GM21717 (cell line): ENCODE measurements at regions not wholly inside any gene's neighbourhood (a gene's known extent, or its start where the extent isn't known, plus 50 kb on each side); places are given as distances from the start of the nearest gene placed in this dataset.

Source experiments
- ATAC-seq: cut with Tn5 transposase; IDR thresholded peaks from one replicate; pipeline ENCODE4 v1.9.1; 2021; ENCODE audit warnings: mild to moderate bottlenecking, moderate library complexity; ENCODE audit not compliant: unreplicated experiment

DNA sequence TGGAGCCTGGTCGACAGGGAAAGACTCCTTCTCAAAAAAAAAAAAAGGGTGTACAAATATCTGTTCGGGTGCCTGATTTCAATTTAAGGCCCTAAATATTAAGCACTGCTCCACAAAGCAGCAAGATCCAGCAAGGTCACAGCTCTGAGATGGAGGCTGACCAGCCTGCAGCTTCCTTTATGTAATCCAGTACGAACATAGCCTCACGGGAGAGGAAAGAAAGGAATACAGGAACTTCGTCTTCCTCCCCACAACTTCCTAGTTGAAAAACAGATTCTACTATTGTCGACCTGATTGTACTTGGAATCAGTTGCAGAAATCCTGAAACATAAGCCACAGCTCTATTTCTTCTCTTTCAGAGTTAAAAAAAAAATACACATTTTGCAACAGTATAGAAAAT, 53.5 kb upstream of the TBC1D9 start:
- no peak for ATAC-seq

DNA sequence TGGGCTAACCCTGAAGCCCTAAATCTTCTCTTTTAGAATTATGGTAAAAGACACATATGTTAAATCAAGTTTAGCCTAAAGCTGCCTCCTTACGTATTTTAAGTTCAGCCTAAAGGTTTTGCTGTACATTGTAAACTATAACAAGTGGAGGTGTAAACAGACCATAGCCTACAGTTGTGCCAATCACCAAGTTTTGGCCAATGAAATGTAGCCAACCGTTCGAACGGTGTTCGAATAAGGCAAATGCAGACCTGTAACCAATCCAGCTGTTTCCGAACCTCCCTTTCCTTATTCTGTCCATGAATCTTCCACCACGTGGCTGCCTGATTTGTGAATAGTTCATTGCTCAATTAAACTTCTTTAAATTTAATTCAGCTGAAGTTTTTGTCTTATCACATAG, 52.1 kb upstream of the TBC1D9 start:
- no peak for ATAC-seq

DNA sequence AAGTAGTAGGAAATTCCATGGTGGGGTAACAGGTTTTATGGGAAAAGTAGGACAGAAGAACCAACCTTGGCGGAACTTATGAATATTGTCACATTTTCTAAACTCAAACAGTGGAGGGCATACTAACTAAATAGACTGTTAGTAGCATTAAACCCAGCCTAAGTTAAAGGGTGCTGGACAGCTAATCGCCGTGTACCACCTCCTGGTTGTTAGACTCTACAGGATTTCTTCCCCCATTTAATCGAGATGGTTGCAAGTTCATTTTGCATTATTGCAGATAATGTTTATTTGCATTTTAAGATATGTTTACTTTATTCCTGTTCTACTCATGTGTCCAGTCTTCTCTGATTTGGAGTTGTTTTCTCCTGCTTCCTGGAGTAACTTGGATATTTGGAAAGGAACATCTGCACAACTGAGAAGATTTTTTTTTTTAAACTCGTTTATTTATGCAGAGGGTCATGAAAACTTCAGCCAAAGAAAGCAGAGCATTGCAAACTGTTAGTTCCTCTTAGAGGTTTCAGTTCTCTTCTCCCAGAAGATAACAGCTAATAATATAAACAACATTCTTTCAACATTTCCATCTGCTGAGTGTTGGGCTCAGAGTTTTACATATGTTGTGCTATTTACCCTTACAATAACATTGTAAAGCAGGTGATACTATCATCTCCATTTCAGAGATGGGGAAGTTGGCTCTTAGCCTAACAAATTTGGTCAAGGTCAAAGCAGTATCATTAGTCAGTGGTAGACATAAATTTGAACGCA, 51.5 kb upstream of the TBC1D9 start:
- ATAC-seq = peak; percentile 91

DNA sequence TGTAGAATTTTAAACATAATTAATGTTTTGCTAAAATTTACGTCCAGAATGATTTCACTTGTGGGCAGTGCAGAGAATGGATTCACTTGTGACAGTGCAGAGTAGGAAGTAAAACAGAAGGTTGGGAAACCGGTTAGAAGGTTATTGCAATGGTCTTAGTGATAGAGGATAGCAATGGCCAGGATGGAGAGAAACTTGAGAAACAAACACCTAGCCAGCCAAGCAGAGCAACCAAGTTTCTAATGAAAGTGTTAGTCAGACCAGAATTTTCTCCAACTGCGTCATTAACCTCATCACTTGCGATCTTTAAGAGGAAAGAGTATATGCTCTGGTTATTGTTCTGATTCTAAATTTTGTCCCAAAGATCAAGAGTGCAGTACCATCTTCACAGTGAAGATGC, 50.0 kb upstream of the TBC1D9 start:
- ATAC-seq = peak; percentile 71
